ENCODE measurements at regions not wholly inside any gene's neighbourhood (a gene's known extent, or its start where the extent isn't known, plus 50 kb on each side); places are given as distances from the start of the nearest gene placed in this dataset.
"Not testable (repeated sequence)": the region's sequence is repeated elsewhere in the genome, so short reads cannot be mapped to it uniquely, and the experiment has no call there.

DNA sequence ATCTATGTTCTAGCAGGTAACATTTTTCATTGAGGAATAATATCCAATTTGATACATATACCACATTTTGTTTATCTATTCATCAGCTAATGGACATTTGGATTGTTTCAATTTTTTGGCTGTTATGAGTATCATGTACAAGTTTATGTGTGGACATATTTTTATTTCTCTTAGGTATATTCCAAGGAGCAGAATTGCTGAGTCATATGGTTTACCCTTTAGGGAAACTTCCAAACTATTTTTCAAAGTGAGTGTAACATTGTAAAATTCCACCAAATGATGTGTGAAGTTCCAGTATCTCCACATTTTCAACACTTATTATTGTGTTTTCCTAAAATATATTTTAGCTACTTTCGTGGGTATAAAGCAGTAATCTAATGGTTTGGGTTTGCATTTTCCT lies 1789.9 kb downstream of the MRPL39 start:
- Histone ChIP-seq H3K9ac (ENCODE audit: low read depth, low read length) (no peak overlapping the region), H3K4me2 (ENCODE audit: low read length) (no peak overlapping the region), H3K36me3 (ENCODE audit: insufficient read depth, low read length) (no peaks in the 10 kb centered on the region), H3K4me3 (ENCODE audit: low read length) (no peak overlapping the region), H3K27me3 (ENCODE audit: control insufficient read depth, insufficient read depth, low read length) (no peaks in the 10 kb centered on the region), H3K9me3 (replicated peaks; ENCODE audit: low read length) (no peaks in the 10 kb centered on the region), H3K4me1 (ENCODE audit: control insufficient read depth, insufficient read depth, low read length) (no peaks in the 10 kb centered on the region)

DNA sequence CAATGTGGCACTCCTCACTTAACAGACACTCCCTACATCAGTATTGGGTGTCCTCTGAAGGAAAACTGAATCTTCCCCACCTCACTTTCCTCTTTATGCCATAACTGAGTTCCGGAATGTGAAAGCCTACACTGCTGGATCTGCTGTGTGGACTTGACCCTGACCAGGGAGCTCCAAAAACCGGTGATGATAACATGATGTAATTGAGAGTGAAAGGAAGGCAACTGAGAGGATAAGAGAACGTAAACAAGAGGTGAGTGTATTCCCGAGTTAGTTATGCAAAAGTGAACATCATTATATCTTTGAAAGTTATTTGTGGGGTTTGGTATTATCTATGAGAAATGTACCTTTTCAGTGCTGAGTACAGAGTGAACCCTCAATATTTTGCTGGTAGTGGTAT lies 1794.8 kb downstream of the MRPL39 start:
- H3K4me2 ChIP-seq (ENCODE audit: low read length) = no peak overlapping the region
- H3K4me1 ChIP-seq (ENCODE audit: control insufficient read depth, insufficient read depth, low read length) = no peaks in the 10 kb centered on the region
- H3K9me3 ChIP-seq (replicated peaks; ENCODE audit: low read length) = no peaks in the 10 kb centered on the region
- no peak overlapping the region for H3K9ac ChIP-seq (ENCODE audit: low read depth, low read length)
- H3K27me3 ChIP-seq (ENCODE audit: control insufficient read depth, insufficient read depth, low read length) = no peaks in the 10 kb centered on the region
- no peaks in the 10 kb centered on the region for H3K36me3 ChIP-seq (ENCODE audit: insufficient read depth, low read length)
- no peak overlapping the region for H3K4me3 ChIP-seq (ENCODE audit: low read length)

GRCh38 chr21:23811805-23812204 lies 1795.5 kb downstream of the MRPL39 start:
- Histone ChIP-seq H3K4me3 (ENCODE audit: low read length) (no peak overlapping the region), H3K27me3 (ENCODE audit: control insufficient read depth, insufficient read depth, low read length) (no peaks in the 10 kb centered on the region), H3K4me2 (ENCODE audit: low read length) (no peak overlapping the region), H3K36me3 (ENCODE audit: insufficient read depth, low read length) (no peaks in the 10 kb centered on the region), H3K9ac (ENCODE audit: low read depth, low read length) (no peak overlapping the region), H3K4me1 (ENCODE audit: control insufficient read depth, insufficient read depth, low read length) (no peaks in the 10 kb centered on the region), H3K9me3 (replicated peaks; ENCODE audit: low read length) (no peaks in the 10 kb centered on the region)

- H3K36me3 ChIP-seq (ENCODE audit: insufficient read depth, low read length) = no peaks in the 10 kb centered on the region
- H3K4me2 ChIP-seq (ENCODE audit: low read length) = no peak overlapping the region
- no peaks in the 10 kb centered on the region for H3K9me3 ChIP-seq (replicated peaks; ENCODE audit: low read length)
- no peak overlapping the region for H3K9ac ChIP-seq (ENCODE audit: low read depth, low read length)
- no peaks in the 10 kb centered on the region for H3K27me3 ChIP-seq (ENCODE audit: control insufficient read depth, insufficient read depth, low read length)
- no peaks in the 10 kb centered on the region for H3K4me1 ChIP-seq (ENCODE audit: control insufficient read depth, insufficient read depth, low read length)
- no peak overlapping the region for H3K4me3 ChIP-seq (ENCODE audit: low read length)
These were observed 1797.7 kb downstream of the MRPL39 start for GRCh38 chr21:23809573-23809972.

DNA sequence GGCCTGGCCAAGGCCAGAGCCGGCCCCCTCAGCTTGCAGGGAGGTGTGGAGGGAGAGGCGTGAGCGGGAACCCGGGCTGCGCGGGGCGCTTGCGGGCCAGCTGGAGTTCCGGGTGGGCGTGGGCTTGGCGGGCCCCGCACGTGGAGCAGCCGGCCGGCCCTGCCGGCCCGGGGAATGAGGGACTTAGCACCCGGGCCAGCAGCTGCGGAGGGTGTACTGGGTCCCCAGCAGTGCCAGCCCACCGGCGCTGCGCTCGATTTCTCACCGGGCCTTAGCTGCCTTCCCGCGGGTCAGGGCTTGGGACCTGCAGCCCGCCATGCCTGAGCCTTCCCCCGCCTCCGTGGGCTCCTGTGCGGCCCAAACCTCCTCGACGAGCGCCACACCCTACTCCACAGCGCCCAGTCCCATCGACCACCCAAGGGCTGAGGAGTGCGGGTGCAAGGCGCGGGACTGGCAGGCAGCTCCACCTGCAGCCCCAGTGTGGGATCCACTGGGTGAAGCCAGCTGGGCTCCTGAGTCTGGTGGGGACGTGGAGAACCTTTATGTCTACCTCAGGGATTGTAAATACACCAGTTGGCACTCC lies 1800.2 kb downstream of the MRPL39 start:
- not testable (repeated sequence) for H3K27me3 ChIP-seq (ENCODE audit: control insufficient read depth, insufficient read depth, low read length); H3K4me2 ChIP-seq (ENCODE audit: low read length); H3K9ac ChIP-seq (ENCODE audit: low read depth, low read length); H3K4me3 ChIP-seq (ENCODE audit: low read length); H3K36me3 ChIP-seq (ENCODE audit: insufficient read depth, low read length); H3K9me3 ChIP-seq (replicated peaks; ENCODE audit: low read length); H3K4me1 ChIP-seq (ENCODE audit: control insufficient read depth, insufficient read depth, low read length)

DNA sequence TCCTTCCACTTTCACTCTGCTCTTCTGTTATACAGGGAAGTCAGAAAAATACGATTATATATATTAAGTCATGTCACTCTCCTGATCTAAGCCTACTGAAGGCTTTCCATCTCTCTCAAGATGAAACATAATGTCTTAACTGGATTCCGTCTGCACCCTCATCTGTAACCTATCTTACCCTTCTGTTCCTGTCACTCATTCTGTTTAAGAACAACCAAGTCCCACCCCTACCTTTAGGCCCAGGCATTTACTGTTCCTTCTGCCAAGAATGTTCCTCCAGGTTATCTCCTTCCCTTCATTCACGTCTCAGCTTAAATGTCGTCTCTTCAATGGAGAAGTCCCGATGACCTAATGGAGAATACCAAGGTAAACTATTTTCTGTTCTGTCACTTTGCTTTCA lies 1802.4 kb downstream of the MRPL39 start:
- Histone ChIP-seq H3K9me3 (replicated peaks; ENCODE audit: low read length) (no peaks in the 10 kb centered on the region), H3K27me3 (ENCODE audit: control insufficient read depth, insufficient read depth, low read length) (no peaks in the 10 kb centered on the region)

DNA sequence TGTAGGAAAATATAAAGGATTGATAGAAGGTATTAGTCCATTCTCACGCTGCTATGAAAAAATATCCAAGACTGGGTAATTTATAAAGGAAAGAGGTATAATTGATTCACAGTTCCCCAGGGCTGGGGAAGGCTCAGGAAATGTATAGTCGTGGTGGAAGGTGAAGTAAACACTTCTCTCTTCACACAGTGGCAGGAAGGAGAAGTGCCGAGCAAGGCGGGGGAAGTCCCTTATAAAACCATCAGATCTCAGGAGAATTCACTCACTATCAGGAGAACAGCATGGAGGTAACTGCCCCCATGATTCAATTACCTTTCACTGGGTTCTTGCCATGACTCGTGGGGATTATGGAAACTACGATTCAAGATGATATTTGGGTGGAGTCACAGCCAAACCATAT lies 1806.0 kb downstream of the MRPL39 start:
- Histone ChIP-seq H3K4me2 (ENCODE audit: low read length) (no peak overlapping the region), H3K9ac (ENCODE audit: low read depth, low read length) (no peak overlapping the region), H3K36me3 (ENCODE audit: insufficient read depth, low read length) (no peaks in the 10 kb centered on the region), H3K4me1 (ENCODE audit: control insufficient read depth, insufficient read depth, low read length) (no peaks in the 10 kb centered on the region), H3K27me3 (ENCODE audit: control insufficient read depth, insufficient read depth, low read length) (no peaks in the 10 kb centered on the region), H3K4me3 (ENCODE audit: low read length) (no peak overlapping the region), H3K9me3 (replicated peaks; ENCODE audit: low read length) (no peaks in the 10 kb centered on the region)

More for the DNA sequence above, 1802.4 kb downstream of the MRPL39 start:
- Histone ChIP-seq H3K36me3 (ENCODE audit: insufficient read depth, low read length) (no peaks in the 10 kb centered on the region), H3K4me1 (ENCODE audit: control insufficient read depth, insufficient read depth, low read length) (no peaks in the 10 kb centered on the region), H3K9ac (ENCODE audit: low read depth, low read length) (no peak overlapping the region), H3K4me2 (ENCODE audit: low read length) (no peak overlapping the region), H3K4me3 (ENCODE audit: low read length) (no peak overlapping the region)

- no peak overlapping the region for H3K9ac ChIP-seq (ENCODE audit: low read depth, low read length)
- no peak overlapping the region for H3K4me3 ChIP-seq (ENCODE audit: low read length)
- H3K27me3 ChIP-seq (ENCODE audit: control insufficient read depth, insufficient read depth, low read length) = no peaks in the 10 kb centered on the region
- no peak overlapping the region for H3K4me2 ChIP-seq (ENCODE audit: low read length)
- H3K9me3 ChIP-seq (replicated peaks; ENCODE audit: low read length) = no peaks in the 10 kb centered on the region
- H3K4me1 ChIP-seq (ENCODE audit: control insufficient read depth, insufficient read depth, low read length) = no peaks in the 10 kb centered on the region
- no peaks in the 10 kb centered on the region for H3K36me3 ChIP-seq (ENCODE audit: insufficient read depth, low read length)
These were observed 1807.9 kb downstream of the MRPL39 start for GRCh38 chr21:23799376-23799775.

DNA sequence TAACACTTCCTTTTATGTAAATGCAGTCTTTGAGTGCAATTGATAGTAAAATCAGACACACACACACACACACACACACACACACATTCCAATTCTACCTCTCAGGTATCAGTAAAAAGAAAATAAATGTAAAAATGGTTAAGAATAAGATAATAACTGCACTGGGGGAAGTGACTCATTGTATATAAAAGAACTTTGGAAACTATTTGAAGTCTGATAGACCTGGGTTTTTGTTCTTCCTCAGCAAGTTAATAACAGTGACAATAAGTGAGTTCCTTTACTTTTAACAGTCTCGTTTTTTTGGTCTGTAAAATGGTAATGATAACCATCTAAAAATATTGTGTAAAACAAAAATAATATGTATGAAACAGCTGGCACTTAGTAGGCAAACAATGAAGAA lies 1815.0 kb downstream of the MRPL39 start:
- H3K4me3 ChIP-seq (ENCODE audit: low read length) = no peak overlapping the region
- H3K36me3 ChIP-seq (ENCODE audit: insufficient read depth, low read length) = no peaks in the 10 kb centered on the region
- no peaks in the 10 kb centered on the region for H3K9me3 ChIP-seq (replicated peaks; ENCODE audit: low read length)
- H3K27me3 ChIP-seq (ENCODE audit: control insufficient read depth, insufficient read depth, low read length) = no peaks in the 10 kb centered on the region
- H3K9ac ChIP-seq (ENCODE audit: low read depth, low read length) = no peak overlapping the region
- H3K4me1 ChIP-seq (ENCODE audit: control insufficient read depth, insufficient read depth, low read length) = no peaks in the 10 kb centered on the region
- no peak overlapping the region for H3K4me2 ChIP-seq (ENCODE audit: low read length)

DNA sequence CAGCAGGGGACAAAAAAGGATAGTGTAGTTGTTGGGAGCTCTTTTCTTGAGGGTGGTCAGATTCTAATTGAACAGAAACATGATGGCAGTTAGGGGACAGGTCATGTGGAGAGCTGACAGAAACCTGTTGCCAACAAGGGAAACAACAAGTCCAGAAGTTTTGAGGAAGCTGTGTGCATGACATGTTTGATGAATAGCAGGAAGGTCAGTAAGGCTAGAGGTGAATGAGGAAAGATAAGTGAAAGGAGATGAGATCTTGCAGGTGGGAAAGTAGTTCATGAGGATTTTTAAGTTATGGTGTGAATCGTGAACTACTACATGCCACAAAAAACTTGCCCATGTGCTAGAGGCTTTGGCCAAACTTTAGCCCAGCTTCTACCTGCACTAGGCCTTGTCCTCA lies 1817.4 kb downstream of the MRPL39 start:
- Histone ChIP-seq H3K4me2 (ENCODE audit: low read length) (no peak overlapping the region), H3K27me3 (ENCODE audit: control insufficient read depth, insufficient read depth, low read length) (no peaks in the 10 kb centered on the region)

DNA sequence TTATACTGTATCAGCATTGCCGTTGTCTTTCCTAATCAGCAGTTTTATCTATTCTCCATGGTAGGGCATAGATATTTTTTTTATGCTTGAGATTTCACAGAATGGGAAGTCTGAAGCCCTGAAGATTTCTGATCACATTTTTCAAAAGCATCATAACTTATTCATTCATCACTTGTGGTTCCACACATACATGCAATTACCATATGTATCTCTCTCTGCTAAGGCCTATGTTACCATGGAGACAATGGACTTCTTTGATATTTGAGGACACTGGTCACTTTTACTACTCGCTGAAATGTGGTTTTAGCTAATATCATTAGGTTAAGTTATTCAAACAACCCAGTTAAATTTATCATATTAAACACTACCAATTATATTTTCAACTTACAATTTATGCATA lies 1827.0 kb downstream of the MRPL39 start:
- H3K4me3 ChIP-seq (ENCODE audit: low read length) = no peak overlapping the region
- no peaks in the 10 kb centered on the region for H3K27me3 ChIP-seq (ENCODE audit: control insufficient read depth, insufficient read depth, low read length)
- H3K36me3 ChIP-seq (ENCODE audit: insufficient read depth, low read length) = no peaks in the 10 kb centered on the region
- no peaks in the 10 kb centered on the region for H3K4me1 ChIP-seq (ENCODE audit: control insufficient read depth, insufficient read depth, low read length)
- no peaks in the 10 kb centered on the region for H3K9me3 ChIP-seq (replicated peaks; ENCODE audit: low read length)
- no peak overlapping the region for H3K4me2 ChIP-seq (ENCODE audit: low read length)
- no peak overlapping the region for H3K9ac ChIP-seq (ENCODE audit: low read depth, low read length)

More for the DNA sequence above, 1817.4 kb downstream of the MRPL39 start:
- no peaks in the 10 kb centered on the region for H3K36me3 ChIP-seq (ENCODE audit: insufficient read depth, low read length)
- no peak overlapping the region for H3K4me3 ChIP-seq (ENCODE audit: low read length)
- no peak overlapping the region for H3K9ac ChIP-seq (ENCODE audit: low read depth, low read length)
- no peaks in the 10 kb centered on the region for H3K9me3 ChIP-seq (replicated peaks; ENCODE audit: low read length)
- H3K4me1 ChIP-seq (ENCODE audit: control insufficient read depth, insufficient read depth, low read length) = no peaks in the 10 kb centered on the region

GRCh38 chr21:23743821-23744220 lies 1863.5 kb downstream of the MRPL39 start:
- Histone ChIP-seq H3K9me3 (replicated peaks; ENCODE audit: low read length) (no peaks in the 10 kb centered on the region), H3K27me3 (ENCODE audit: control insufficient read depth, insufficient read depth, low read length) (no peaks in the 10 kb centered on the region), H3K4me3 (ENCODE audit: low read length) (no peak overlapping the region), H3K4me1 (ENCODE audit: control insufficient read depth, insufficient read depth, low read length) (no peaks in the 10 kb centered on the region), H3K36me3 (ENCODE audit: insufficient read depth, low read length) (no peaks in the 10 kb centered on the region), H3K9ac (ENCODE audit: low read depth, low read length) (no peak overlapping the region), H3K4me2 (ENCODE audit: low read length) (no peak overlapping the region)
